ENCODE measurements at regions not wholly inside any gene's neighbourhood (a gene's known extent, or its start where the extent isn't known, plus 50 kb on each side); places are given as distances from the start of the nearest gene placed in this dataset.

- H3K4me3 ChIP-seq, result no peak overlapping the region
- TF ChIP-seq CTCF (IDR thresholded peaks at IDR 0.05), result no peak
- intact Hi-C loops (cut with DNase I, micrococcal nuclease), result no loop called here
- H3K36me3 ChIP-seq (ENCODE audit: low read depth), result no peaks in the 10 kb centered on the region
- ATAC-seq (no peak), DNase-seq (no peak)
- peaks cover 12% of the 10 kb centered on the region for H3K9me3 ChIP-seq
- H3K4me1 ChIP-seq (ENCODE audit: low read depth), result no peaks in the 10 kb centered on the region
Observed at GRCh38 chr2:2577407-2577831, 246.3 kb upstream of the MYT1L start.

- DNase-seq (no peak), ATAC-seq (no peak)
- no peaks in the 10 kb centered on the region for H3K36me3 ChIP-seq (ENCODE audit: low read depth)
- H3K9me3 ChIP-seq, result peaks cover 19% of the 10 kb centered on the region
- no peak for TF ChIP-seq CTCF (IDR thresholded peaks at IDR 0.05)
- no peak overlapping the region for H3K4me3 ChIP-seq
- no peaks in the 10 kb centered on the region for H3K4me1 ChIP-seq (ENCODE audit: low read depth)
- intact Hi-C loops (cut with DNase I, micrococcal nuclease), result no loop called here
Observed at GRCh38 chr2:2575870-2576386, 244.9 kb upstream of the MYT1L start.

- H3K4me3 ChIP-seq, result no peak overlapping the region
- peaks cover 25% of the 10 kb centered on the region for H3K9me3 ChIP-seq
- intact Hi-C loops (cut with DNase I, micrococcal nuclease), result no loop called here
- no peaks in the 10 kb centered on the region for H3K4me1 ChIP-seq (ENCODE audit: low read depth)
- no peak for ATAC-seq
- H3K36me3 ChIP-seq (ENCODE audit: low read depth), result no peaks in the 10 kb centered on the region
- no peak for DNase-seq
- TF ChIP-seq CTCF (IDR thresholded peaks at IDR 0.05), result no peak
Observed at GRCh38 chr2:2575181-2575577, 244.1 kb upstream of the MYT1L start.

DNA sequence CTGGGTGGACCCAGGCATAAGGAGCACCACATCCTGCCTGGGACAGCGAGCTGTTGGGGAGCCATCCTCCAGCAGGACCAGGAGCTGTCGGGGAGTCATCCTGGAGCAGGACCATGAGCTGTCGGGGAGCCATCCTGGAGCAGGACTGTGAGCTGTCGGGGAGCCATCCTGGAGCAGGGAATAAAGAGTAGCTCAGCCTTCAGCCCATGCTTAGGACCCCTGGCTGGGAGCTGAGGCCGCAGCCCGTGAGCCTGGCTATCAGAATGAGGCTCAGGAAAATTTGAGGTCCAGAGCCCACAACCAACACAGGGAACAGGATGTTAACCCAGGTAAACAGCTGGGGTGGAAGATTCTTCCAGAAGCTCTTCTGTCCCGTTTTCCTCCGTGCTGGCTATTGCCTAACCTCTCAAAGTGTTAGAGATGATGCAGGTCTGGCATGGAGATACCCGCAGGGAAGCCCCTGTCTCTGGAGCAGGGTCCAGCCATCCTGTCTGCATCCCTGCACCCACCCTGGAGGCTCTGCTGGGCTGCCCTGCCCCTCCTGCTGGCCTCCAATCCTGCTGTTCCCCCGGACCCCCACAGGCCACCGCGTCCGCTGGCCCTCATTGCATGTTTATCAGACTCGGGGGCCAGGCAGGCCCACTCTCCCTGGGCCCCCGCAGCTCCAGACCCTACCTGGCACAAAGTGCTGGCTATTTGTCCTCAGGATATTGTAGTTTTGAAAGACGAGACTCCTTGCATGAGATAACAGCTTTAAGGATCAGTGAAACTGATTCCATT lies 243.5 kb upstream of the MYT1L start:
- no peak overlapping the region for H3K4me3 ChIP-seq
- H3K9me3 ChIP-seq, result peaks cover 26% of the 10 kb centered on the region
- intact Hi-C loops (cut with DNase I, micrococcal nuclease), result no loop called here
- H3K36me3 ChIP-seq (ENCODE audit: low read depth), result no peaks in the 10 kb centered on the region
- no peak for TF ChIP-seq CTCF (IDR thresholded peaks at IDR 0.05)
- ATAC-seq (no peak), DNase-seq (no peak)
- no peaks in the 10 kb centered on the region for H3K4me1 ChIP-seq (ENCODE audit: low read depth)

- DNase-seq (no peak), ATAC-seq (no peak)
- Histone ChIP-seq H3K36me3 (ENCODE audit: low read depth) (no peaks in the 10 kb centered on the region), H3K9me3 (peaks cover 32% of the 10 kb centered on the region), H3K4me3 (no peak overlapping the region), H3K4me1 (ENCODE audit: low read depth) (no peaks in the 10 kb centered on the region)
- intact Hi-C loops (cut with DNase I, micrococcal nuclease), result no loop called here
- TF ChIP-seq CTCF (IDR thresholded peaks at IDR 0.05), result no peak
Observed at GRCh38 chr2:2573658-2574293, 242.7 kb upstream of the MYT1L start.

Data from mucosa of descending colon (tissue), 3 donors.